ENCODE measurements at regions not wholly inside any gene's neighbourhood (a gene's known extent, or its start where the extent isn't known, plus 50 kb on each side); places are given as distances from the start of the nearest gene placed in this dataset.

DNA sequence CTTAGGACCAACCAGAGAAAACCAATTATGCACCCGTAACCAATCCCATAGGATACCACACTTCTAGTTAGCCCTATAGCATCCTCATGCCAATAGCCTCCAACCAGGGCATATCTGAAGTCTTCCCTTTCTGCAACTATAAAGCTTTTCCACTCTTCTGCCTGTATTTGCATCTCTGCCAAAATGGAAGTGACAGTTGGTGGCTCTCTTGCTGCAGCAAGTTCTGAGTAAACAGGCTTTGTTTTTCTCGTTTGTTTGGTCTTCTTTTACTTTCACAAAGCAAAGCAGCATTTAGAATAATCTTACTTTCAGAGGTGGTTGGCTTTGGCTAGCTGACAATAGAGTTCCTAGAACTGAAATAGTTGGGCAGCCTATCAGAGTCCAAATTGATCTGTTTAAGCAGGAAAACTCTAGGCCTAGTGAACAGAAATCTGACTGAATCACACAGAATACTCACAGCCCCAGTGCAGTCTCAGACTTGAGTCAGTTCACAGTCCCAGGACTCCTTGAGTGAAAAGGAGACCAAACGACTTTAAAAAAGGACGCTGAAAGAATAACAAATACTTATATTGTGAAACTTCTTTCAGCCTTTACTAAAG, 1029.7 kb upstream of the LRFN5 start:
- Histone ChIP-seq H3K36me3 (ENCODE audit: control insufficient read depth, insufficient read depth, low read length) (no peaks in the 10 kb centered on the region), H3K27me3 (ENCODE audit: control insufficient read depth, insufficient read depth, low read length) (no peaks in the 10 kb centered on the region), H3K27ac (ENCODE audit: low read length) (no peak overlapping the region), H3K9me3 (replicated peaks; ENCODE audit: control insufficient read depth, low read depth, low read length) (no peaks in the 10 kb centered on the region), H3K4me1 (ENCODE audit: control insufficient read depth, insufficient read depth, low read length) (no peaks in the 10 kb centered on the region), H3K4me3 (ENCODE audit: low read length) (no peak overlapping the region)
- 83% methylated on average over 1 of the region's 4 CpGs for WGBS (ENCODE audit: insufficient coverage)
- DNase-seq: no peak

DNA sequence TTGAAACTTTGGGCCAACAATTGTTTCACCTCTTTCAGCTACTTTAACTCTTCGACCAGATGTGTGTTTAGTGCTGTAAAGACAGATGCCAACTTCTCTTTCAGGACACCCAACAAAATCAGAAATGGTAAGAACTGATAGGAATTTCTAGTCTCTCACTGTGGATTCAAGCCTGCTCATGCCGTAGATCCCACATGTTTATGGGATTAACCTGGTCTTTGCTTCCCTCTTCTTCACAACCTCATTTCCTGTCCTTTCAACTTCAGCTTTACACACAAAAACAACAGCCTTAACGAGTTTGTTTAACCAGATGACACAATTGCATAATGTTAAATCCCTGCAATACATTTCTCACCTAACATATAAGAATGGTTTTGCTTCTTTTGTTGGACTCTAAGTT, 1031.9 kb upstream of the LRFN5 start:
- Histone ChIP-seq H3K27ac (ENCODE audit: low read length) (no peak overlapping the region), H3K4me3 (ENCODE audit: low read length) (no peak overlapping the region), H3K4me1 (ENCODE audit: control insufficient read depth, insufficient read depth, low read length) (no peaks in the 10 kb centered on the region), H3K9me3 (replicated peaks; ENCODE audit: control insufficient read depth, low read depth, low read length) (no peaks in the 10 kb centered on the region), H3K27me3 (ENCODE audit: control insufficient read depth, insufficient read depth, low read length) (no peaks in the 10 kb centered on the region), H3K36me3 (ENCODE audit: control insufficient read depth, insufficient read depth, low read length) (no peaks in the 10 kb centered on the region)
- WGBS (ENCODE audit: insufficient coverage): 71% methylated on average over 1 of the region's 3 CpGs
- no peak for DNase-seq

DNA sequence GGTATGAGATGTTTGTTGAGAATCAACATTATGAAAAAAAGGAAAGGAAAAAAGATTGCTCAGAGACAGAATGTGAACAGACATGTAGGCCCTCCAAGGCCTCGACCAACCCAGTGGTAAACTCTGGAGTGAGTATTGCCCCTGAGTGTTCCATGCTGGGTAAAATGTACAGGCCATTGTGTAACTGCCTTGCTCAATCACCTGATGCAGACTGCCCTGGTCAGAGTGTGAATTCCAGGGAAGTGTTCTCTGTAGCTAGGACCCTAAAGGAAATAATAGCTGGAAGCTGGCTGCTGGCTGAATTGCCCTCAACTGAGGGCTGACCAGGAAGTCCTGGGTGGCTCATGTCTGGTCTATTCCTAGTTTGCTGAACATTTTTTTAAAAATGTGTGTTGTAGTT, 1081.4 kb upstream of the LRFN5 start:
- DNase-seq: no peak
- H3K4me1 ChIP-seq (ENCODE audit: control insufficient read depth, insufficient read depth, low read length): no peaks in the 10 kb centered on the region
- no peak overlapping the region for H3K27ac ChIP-seq (ENCODE audit: low read length)
- no peaks in the 10 kb centered on the region for H3K9me3 ChIP-seq (replicated peaks; ENCODE audit: control insufficient read depth, low read depth, low read length)
- H3K36me3 ChIP-seq (ENCODE audit: control insufficient read depth, insufficient read depth, low read length): no peaks in the 10 kb centered on the region
- WGBS (ENCODE audit: insufficient coverage): 64% methylated on average over 1 of the region's 1 CpG
- H3K4me3 ChIP-seq (ENCODE audit: low read length): no peak overlapping the region
- H3K27me3 ChIP-seq (ENCODE audit: control insufficient read depth, insufficient read depth, low read length): no peaks in the 10 kb centered on the region

DNA sequence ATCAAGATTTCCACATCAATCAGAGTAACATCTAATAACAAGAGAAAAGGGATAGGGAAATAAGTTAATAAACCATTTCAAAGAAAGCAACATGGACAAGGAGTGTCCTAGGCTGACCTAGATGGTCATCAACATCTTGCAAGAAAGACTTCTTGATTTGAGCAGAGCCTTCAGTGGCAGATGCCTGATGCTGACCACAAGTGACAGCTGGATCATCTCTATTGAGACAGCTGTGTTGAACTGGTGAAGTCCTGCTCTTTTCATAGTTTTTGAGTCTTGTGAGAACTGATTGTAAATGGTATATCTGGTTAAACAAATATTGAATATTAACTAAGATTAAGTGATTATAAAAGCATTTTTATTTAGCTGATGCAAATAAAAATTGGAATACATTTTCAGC, 1083.6 kb upstream of the LRFN5 start:
- DNase-seq: no peak
- Histone ChIP-seq H3K4me1 (ENCODE audit: control insufficient read depth, insufficient read depth, low read length) (no peaks in the 10 kb centered on the region), H3K27ac (ENCODE audit: low read length) (no peak overlapping the region), H3K27me3 (ENCODE audit: control insufficient read depth, insufficient read depth, low read length) (no peaks in the 10 kb centered on the region), H3K36me3 (ENCODE audit: control insufficient read depth, insufficient read depth, low read length) (no peaks in the 10 kb centered on the region), H3K4me3 (ENCODE audit: low read length) (no peak overlapping the region), H3K9me3 (replicated peaks; ENCODE audit: control insufficient read depth, low read depth, low read length) (no peaks in the 10 kb centered on the region)

DNA sequence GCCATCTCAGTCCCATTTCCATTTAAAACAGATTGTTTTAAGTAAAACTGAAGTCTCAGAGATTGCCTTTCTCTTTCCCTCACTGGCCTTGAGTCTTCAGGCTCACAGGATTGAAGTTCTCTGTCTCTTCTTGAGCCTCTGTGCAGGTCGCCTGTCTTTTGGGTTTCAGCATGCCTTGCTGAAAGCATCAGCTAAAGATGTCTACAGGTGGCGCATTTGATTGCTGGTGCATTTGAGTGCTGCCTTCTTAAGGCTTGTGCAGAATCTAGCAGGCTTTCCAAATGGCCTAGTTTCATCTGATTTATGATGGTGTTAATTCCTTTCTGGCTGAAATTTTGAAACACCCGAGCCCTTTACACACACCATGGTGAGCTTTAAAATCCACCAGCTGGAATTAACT, 1062.2 kb upstream of the FBXO33 start:
- 73% methylated on average over 1 of the region's 3 CpGs for WGBS (ENCODE audit: insufficient coverage)

DNA sequence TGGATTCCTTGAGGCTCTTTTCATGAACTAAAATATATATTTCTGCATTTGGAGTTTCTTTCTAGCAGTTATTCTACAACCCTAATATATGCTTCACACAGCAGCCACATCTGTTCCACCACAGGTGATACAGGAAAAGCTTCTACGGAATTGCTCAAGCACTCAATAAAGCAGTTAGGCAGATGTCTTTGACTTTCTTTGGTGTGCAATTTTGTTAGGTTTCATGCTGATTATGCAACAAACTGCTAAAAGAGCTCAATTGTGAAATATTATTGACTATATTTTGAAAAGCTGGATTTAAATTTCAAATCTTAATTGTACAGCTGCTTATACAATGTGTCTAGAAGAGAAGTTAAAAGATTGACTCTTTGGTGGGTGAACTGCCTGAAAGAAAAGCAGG, 1055.6 kb upstream of the FBXO33 start:
- H3K9me3 ChIP-seq (replicated peaks; ENCODE audit: control insufficient read depth, low read depth, low read length): no peaks in the 10 kb centered on the region
- no peak overlapping the region for H3K27ac ChIP-seq (ENCODE audit: low read length)
- DNase-seq: no peak
- H3K27me3 ChIP-seq (ENCODE audit: control insufficient read depth, insufficient read depth, low read length): no peaks in the 10 kb centered on the region
- H3K4me1 ChIP-seq (ENCODE audit: control insufficient read depth, insufficient read depth, low read length): no peaks in the 10 kb centered on the region
- H3K36me3 ChIP-seq (ENCODE audit: control insufficient read depth, insufficient read depth, low read length): no peaks in the 10 kb centered on the region
- no peak overlapping the region for H3K4me3 ChIP-seq (ENCODE audit: low read length)
- WGBS (ENCODE audit: insufficient coverage): no CpG with 5 or more reads among the region's 1 CpG

More for the DNA sequence above, 1062.2 kb upstream of the FBXO33 start:
- no peak overlapping the region for H3K4me3 ChIP-seq (ENCODE audit: low read length)
- H3K27ac ChIP-seq (ENCODE audit: low read length): no peak overlapping the region
- no peaks in the 10 kb centered on the region for H3K9me3 ChIP-seq (replicated peaks; ENCODE audit: control insufficient read depth, low read depth, low read length)
- DNase-seq: no peak
- H3K36me3 ChIP-seq (ENCODE audit: control insufficient read depth, insufficient read depth, low read length): no peaks in the 10 kb centered on the region
- no peaks in the 10 kb centered on the region for H3K27me3 ChIP-seq (ENCODE audit: control insufficient read depth, insufficient read depth, low read length)
- H3K4me1 ChIP-seq (ENCODE audit: control insufficient read depth, insufficient read depth, low read length): no peaks in the 10 kb centered on the region

DNA sequence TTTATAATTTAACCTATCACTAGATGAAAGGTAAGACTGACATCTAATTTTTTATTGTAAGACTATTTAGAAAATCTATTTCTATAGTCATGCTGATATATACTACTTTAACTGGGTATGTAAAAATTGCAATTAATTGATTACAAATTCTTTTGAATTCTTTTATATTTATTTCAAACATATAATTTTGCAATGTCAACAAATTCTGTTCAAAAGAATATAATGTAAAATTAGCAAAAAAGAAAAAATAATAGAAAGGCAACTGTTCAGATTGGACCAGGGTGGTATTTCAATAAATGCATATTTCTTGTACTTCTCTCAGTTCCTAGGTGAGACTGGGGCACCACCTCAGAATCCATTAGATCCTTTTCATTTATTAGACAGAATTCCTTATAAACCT, 1053.5 kb upstream of the FBXO33 start:
- Histone ChIP-seq H3K27ac (ENCODE audit: low read length) (no peak overlapping the region), H3K4me1 (ENCODE audit: control insufficient read depth, insufficient read depth, low read length) (no peaks in the 10 kb centered on the region), H3K4me3 (ENCODE audit: low read length) (no peak overlapping the region), H3K36me3 (ENCODE audit: control insufficient read depth, insufficient read depth, low read length) (no peaks in the 10 kb centered on the region), H3K9me3 (replicated peaks; ENCODE audit: control insufficient read depth, low read depth, low read length) (no peaks in the 10 kb centered on the region), H3K27me3 (ENCODE audit: control insufficient read depth, insufficient read depth, low read length) (no peaks in the 10 kb centered on the region)
- DNase-seq: no peak

DNA sequence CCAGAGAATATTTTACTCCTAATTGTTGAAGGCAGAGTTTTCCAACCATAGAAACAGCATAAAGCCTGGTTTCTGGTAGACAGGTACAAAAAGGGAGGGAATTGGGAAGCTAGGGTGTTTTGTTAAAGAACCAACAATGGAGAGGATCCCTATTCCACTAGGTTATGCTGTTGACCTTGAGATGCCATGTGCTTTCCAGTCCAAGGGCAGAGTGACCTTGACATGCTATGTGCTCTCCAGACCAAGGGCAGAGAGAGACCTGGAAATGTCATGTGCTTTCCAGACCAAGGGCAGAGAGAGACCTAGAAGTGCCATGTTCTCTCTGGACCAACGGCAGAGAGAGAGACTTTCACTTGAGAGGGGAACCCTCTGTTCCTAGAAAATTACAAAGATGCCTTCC, 1043.8 kb upstream of the FBXO33 start:
- H3K4me1 ChIP-seq (ENCODE audit: control insufficient read depth, insufficient read depth, low read length): no peaks in the 10 kb centered on the region
- H3K9me3 ChIP-seq (replicated peaks; ENCODE audit: control insufficient read depth, low read depth, low read length): peaks cover 16% of the 10 kb centered on the region
- no peak overlapping the region for H3K27ac ChIP-seq (ENCODE audit: low read length)
- H3K36me3 ChIP-seq (ENCODE audit: control insufficient read depth, insufficient read depth, low read length): no peaks in the 10 kb centered on the region
- 67% methylated on average over 1 of the region's 1 CpG for WGBS (ENCODE audit: insufficient coverage)
- H3K27me3 ChIP-seq (ENCODE audit: control insufficient read depth, insufficient read depth, low read length): no peaks in the 10 kb centered on the region
- DNase-seq: no peak
- no peak overlapping the region for H3K4me3 ChIP-seq (ENCODE audit: low read length)

DNA sequence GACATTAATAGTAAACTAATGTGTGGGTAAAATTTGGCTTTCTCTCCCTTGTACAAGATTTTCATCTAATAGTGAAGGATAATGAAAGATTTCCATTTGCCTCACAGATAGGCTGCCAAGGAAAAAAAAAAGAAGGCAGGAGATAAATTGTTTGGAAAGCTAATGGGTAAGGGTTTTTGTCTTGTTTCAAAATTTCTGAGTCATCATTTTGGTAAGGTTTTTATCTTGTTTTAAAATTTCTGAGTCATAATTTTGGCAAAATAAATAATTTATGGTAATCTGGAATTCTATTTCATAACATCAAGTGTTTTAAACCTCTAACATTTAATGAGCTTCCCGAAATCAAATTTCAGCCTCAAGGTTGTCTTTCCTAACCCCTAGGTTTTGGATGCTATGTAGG, 1035.7 kb upstream of the FBXO33 start:
- H3K4me1 ChIP-seq (ENCODE audit: control insufficient read depth, insufficient read depth, low read length): no peaks in the 10 kb centered on the region
- no peak overlapping the region for H3K27ac ChIP-seq (ENCODE audit: low read length)
- no peaks in the 10 kb centered on the region for H3K27me3 ChIP-seq (ENCODE audit: control insufficient read depth, insufficient read depth, low read length)
- no CpG with 5 or more reads among the region's 1 CpG for WGBS (ENCODE audit: insufficient coverage)
- peaks cover 21% of the 10 kb centered on the region for H3K9me3 ChIP-seq (replicated peaks; ENCODE audit: control insufficient read depth, low read depth, low read length)
- H3K4me3 ChIP-seq (ENCODE audit: low read length): no peak overlapping the region
- H3K36me3 ChIP-seq (ENCODE audit: control insufficient read depth, insufficient read depth, low read length): no peaks in the 10 kb centered on the region
- no peak for DNase-seq

DNA sequence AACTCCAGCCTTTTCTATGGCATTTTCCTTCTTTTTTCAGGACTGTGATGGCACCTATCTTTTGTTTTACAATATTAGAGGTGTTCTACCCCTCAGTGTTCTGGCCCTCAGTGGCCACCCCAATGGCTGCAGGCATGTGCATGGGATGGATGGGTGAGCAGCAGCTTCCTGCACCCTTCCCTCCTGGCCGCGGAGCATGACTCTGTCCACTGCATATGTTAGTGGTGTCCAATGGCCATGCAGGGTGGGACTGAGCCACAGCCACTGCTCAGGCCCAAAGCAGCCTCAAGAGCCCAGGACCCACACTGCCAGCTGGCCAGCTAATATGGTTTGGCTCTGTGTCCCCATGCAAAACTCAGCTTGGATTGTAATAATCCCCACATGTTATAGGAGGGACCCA, 1032.3 kb upstream of the FBXO33 start:
- Histone ChIP-seq H3K36me3 (ENCODE audit: control insufficient read depth, insufficient read depth, low read length) (no peaks in the 10 kb centered on the region), H3K4me3 (ENCODE audit: low read length) (no peak overlapping the region), H3K27ac (ENCODE audit: low read length) (no peak overlapping the region), H3K9me3 (replicated peaks; ENCODE audit: control insufficient read depth, low read depth, low read length) (peaks cover 18% of the 10 kb centered on the region), H3K4me1 (ENCODE audit: control insufficient read depth, insufficient read depth, low read length) (no peaks in the 10 kb centered on the region), H3K27me3 (ENCODE audit: control insufficient read depth, insufficient read depth, low read length) (no peaks in the 10 kb centered on the region)
- DNase-seq: no peak
- no CpG with 5 or more reads among the region's 2 CpGs for WGBS (ENCODE audit: insufficient coverage)

DNA sequence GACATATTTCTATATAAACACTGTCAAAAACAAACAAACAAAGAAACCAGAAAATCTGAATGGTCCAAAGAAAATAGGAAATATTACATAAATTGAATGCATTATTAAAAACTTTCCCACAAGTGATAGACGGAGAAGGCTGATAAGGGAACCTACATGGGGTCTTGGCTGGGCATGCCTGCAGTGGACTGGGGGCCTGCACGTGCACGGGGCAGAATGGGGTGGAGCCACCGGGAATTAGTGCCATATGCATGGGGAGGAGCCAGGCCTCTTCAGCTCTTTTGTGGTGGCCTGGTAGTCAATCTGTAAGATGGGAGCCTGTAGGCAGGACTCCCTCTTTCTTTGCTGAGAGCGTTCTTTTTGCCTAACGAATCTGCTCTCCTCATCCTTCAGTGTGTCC, 1031.7 kb upstream of the FBXO33 start:
- H3K36me3 ChIP-seq (ENCODE audit: control insufficient read depth, insufficient read depth, low read length): no peaks in the 10 kb centered on the region
- H3K4me3 ChIP-seq (ENCODE audit: low read length): no peak overlapping the region
- no peaks in the 10 kb centered on the region for H3K27me3 ChIP-seq (ENCODE audit: control insufficient read depth, insufficient read depth, low read length)
- 72% methylated on average over 4 of the region's 6 CpGs for whole genome bisulfite sequencing (ENCODE audit: insufficient coverage)
- DNase-seq: no peak
- peaks cover 13% of the 10 kb centered on the region for H3K9me3 ChIP-seq (replicated peaks; ENCODE audit: control insufficient read depth, low read depth, low read length)
- no peak overlapping the region for H3K27ac ChIP-seq (ENCODE audit: low read length)
- no peaks in the 10 kb centered on the region for H3K4me1 ChIP-seq (ENCODE audit: control insufficient read depth, insufficient read depth, low read length)

Measured in muscle of leg (tissue), 3 donors.